GM19372 (cell line): ENCODE measurements at regions not wholly inside any gene's neighbourhood (a gene's known extent, or its start where the extent isn't known, plus 50 kb on each side); places are given as distances from the start of the nearest gene placed in this dataset.
"Not testable (repeated sequence)": the region's sequence is repeated elsewhere in the genome, so short reads cannot be mapped to it uniquely, and the experiment has no call there.

ENCODE experiments used
- ATAC-seq: cut with Tn5 transposase; IDR thresholded peaks from one replicate; pipeline ENCODE4 v1.9.1; 2021; ENCODE audit warnings: mild to moderate bottlenecking, low read depth, moderate library complexity; ENCODE audit not compliant: unreplicated experiment

DNA sequence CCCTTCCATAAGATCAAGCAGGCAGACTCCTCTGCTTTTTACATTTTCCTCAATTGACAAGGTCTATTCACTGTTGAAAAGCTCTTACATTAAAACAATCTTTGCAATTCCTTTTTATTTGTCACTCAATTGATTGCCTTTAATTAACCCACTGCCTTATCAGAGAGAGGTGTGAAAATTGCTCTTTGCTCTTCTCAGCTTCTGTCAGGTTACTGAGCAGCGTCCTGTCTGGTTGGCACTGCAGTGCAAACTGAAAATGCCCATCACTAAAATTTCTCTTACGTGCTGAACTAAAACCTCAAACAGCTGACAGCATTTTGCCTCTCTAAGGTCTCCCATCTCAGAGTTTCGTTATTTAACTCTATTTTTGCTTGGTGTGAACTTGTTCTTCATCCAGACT is 504.1 kb upstream of the ATXN7L3B start:
- no peak for ATAC-seq

DNA sequence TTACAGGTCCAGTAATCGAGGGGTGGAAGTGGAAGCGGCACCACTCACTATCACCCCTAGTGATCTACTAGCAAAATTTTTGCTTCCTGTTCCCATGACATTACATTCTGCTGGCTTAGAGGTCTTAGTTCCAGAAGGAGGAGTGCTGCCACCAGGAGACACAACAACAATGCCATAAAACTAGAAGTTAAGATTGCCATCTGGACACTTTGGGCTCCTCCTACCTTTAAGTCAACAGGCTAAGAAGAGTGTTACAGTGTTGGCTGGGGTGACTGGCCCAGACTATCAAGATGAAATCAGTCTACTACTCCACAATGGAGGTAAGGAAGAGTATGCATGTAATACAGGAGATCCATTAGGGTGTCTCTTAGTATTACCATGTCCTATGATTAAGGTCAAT is 498.5 kb upstream of the ATXN7L3B start:
- ATAC-seq: not testable (repeated sequence)

DNA sequence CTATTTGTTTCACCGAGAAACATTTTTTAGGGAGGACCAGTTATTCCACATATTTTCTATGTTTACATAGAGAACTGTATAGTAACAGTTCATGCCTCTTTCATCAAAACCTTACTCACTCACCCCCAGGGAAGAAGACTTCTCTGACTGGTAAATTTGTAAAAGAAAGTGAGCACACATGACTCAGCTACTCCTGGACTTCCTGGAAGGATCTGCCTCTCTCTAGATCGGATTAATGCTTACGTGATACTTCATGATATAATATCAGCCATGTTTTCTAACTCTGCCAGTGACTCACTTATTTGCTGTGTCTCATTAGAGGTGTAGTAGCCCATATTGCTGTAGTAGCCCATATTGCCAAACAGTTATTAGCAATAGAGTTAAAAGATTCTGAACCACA is 494.3 kb upstream of the ATXN7L3B start:
- no peak for ATAC-seq

DNA sequence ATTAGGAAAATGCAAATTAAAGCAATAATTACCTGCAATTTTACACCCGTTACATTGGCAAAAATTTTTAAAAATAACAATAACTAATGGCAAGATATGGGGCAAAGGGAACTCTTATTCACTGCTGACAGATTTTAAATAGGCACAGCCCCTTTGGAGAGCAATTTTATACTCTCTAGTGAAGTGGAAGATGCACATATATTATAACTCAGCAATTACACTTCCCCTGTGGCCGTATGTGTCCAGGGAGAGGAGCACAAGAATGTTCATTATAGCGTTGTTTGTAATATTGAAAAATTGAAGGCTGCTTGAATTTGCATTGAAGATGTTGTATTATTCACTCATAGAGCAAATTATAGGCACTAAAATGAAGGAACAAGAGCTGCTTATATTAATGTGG is 488.3 kb upstream of the ATXN7L3B start:
- no peak for ATAC-seq

DNA sequence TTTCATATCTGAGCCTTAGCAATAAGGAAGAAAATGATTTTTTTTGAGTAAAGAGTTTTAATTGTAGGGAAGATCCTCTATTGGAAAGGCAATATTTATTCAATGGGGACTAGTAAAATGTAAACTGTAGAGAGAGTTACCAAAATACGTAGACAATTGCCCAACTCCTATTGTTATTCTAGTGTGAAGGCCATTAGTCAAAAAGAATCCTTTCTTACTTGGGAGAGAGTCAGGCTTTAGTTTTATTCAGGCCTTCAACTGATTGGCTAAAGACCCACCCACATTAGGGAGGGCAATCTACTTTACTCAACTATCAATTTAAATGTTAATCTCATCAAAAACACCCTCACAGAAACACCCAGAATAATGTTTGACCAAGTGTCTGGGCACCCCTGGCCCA is 485.8 kb upstream of the ATXN7L3B start:
- no peak for ATAC-seq

DNA sequence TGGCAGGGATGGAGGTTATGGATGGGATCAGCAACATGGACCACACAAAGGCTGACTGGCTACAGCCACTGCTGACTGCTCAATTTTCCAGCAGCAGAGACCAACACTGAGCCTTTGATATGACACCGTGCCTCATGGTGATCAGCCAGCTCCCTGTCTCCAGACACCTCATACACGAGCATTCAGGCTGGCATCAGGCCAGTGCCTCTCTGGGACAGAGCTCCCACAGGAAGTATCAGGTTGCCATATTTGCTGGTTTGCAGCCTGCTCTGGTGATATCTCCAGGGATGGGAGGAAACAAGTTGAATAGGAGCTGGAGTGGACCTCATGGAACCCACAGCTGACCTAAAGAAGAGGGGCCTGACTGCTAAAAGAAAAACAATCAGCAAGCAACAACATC is 471.2 kb upstream of the ATXN7L3B start:
- ATAC-seq: no peak

DNA sequence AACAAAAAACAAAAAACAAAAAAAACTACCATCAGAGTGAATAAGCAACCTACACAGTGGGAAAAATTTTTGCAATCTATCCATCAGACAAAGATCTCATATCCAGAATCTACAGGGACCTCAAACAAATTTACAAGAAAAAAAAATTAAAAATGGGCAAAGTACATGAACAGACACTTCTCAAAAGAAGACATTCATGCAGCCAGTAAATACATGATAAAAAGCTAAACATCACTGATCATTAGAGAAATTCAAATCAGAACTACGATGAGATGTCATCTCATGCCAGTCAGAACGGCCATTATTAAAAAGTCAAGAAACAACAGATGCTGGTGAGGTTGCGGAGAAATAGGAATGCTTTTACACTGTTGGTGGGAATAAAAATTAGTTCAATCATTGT is 466.5 kb upstream of the ATXN7L3B start:
- no peak for ATAC-seq

DNA sequence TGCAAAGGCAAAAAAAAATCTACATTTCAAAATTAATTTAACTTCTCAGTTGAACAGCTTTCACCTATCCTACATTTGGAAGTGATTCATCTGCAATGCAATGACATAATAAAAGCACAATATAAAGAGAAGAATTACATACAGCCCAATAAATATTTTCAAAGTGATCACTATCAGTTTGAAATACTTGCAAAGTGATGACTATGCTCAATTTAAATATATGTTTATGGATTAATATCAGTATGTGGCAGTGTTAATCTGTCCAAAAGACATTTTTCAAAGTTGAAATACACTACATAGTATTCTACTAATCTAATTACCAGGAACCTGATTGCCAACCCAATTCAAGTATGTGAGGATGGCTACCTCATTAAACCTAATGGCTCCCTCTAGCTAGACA is 460.7 kb upstream of the ATXN7L3B start:
- no peak for ATAC-seq

DNA sequence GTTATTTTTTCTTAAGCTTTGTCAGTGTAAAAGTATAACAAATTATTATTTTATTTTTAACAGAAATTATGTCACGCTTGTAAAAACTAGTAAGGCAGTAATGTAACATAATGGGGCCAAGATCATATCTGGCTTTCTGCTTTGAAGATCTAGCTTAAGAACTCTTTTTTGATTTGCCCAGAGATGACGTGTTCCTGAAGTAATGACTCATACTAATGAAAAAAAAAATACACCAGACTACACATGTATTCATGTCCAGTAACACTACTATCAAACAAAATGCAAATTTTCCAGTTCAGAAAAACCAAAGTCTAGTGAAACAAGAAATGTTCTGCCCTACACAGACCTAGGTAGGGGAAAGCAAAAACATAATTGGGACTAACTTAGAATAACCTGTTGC is 432.2 kb upstream of the ATXN7L3B start:
- ATAC-seq: no peak

DNA sequence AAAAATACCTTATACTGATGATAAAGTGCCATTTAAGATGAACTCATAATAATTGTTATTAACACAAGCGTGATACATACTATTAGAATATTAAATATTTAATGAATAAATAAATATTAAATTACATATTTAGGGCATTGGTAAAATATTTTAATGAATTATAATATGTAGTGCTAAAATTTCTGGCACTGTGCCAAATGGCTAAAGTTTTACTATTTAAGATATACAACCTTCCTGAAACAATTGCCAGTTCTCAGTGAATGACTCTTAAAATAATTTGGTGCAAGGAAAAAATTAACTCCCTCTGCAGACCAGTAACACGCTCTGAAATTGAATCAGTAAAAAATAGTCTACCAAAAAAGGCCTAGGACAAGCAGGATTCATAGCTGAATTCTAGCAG is 428.9 kb upstream of the ATXN7L3B start:
- no peak for ATAC-seq

DNA sequence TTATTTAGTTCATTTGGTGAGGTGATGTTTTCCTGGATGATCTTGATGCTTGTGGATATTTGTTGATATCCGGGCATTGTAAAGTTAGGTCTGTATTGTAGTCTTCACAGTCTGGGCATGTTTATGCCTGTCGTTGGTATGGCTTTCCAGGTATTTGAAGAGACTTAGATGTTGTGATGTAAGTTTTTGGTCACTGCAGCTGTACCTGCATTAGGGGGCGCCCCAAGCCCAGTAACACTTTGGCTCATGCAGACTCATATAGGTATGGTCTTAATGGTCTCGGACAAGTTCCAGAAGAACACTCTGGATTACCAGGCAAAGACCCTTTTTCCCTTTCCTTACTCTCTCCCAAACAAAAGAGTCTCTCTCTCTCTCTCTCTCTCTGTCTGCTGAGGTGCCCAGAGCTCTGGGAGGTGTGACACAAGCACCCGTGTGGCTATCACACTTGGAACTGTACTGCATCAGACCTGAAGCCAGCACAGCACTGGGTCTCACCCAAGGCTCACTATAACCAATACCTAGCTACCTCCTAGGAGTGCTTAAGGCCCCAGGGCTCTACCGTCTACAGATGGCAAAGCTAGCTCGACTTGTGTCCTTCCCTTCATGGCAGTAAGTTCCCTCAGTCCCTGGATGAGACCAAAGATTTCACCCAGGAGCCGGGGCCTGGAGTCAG is 425.8 kb upstream of the ATXN7L3B start:
- no peak for ATAC-seq

DNA sequence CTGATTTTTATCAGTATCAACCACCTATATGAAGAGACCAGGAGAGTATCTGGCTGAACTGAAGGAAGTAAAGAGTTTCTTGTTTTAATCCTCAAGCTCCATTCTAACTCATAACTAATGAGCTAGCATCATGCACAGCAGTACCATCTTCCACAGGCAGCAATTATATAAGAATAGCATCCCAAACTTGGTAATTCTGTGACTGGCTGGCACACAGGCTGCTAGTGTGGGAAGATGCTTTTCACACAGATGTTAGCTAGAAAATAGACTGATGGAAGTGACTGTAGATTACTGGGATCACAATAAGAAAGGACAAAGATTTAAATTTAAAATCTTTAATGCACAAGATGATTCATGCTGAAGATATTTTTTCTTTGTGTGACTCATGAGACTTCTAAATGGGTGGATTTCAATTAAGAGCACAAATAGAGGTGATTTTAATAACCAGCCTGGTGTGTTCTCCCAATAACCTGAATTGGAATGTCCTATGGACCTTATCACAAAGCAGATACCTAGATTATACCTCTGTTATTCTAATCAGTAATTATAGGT is 417.7 kb upstream of the ATXN7L3B start:
- ATAC-seq: no peak

DNA sequence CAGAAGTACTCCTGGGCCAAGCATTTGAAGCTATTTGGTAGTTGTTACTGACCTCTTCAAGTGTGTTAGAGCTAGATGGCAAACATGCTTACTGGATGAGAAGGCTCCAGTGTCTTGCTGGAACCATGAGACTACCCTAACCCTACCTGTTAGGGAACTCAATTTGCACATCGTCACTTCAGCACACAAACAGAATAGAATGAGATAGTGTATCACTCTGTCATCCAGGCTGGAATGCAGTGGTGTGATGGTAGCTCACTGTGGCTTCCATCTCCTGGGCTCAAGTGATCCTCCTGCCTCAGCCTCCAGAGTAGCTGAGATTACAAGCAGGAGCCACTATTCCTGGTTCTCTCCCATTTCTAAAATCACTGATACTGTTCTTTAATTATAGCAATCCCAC is 417.0 kb upstream of the ATXN7L3B start:
- ATAC-seq: no peak

DNA sequence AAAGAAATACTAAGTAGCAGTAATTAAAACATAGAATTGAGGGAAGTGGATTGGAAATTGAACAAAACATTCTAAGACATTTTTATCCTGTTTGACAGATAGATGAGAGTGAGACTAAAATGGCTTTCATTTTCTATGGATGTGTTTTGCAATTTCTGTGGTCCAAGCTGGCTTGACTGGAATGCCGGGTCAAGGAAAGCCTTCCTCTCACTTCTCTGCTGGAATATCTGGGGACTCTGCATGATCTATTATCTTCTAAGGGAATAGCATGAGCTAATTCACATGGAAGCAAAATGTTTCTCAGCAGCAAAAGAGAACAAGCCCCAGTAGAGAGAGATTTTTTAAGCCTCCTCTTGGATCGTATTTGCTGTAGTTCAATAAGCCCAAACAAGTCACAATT is 407.9 kb upstream of the ATXN7L3B start:
- no peak for ATAC-seq

DNA sequence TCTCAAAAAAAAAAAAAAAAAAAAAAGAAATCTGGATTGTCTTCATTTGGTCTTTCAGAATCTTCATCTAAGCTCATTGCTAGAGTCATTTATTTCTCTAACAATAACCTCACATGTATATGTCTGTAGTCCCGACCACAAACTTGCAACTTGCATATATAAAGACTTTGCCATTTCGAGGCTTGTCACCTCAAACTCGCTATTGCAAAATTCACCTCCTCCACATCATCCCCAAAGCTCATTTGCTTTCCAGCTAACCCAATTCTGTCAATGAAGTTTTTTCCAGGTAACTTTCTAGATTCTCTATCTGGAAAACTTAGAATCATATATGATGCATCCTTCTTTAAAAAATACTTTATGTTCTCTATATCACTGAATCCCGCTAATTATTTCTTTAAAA is 393.2 kb upstream of the ATXN7L3B start:
- ATAC-seq: no peak

DNA sequence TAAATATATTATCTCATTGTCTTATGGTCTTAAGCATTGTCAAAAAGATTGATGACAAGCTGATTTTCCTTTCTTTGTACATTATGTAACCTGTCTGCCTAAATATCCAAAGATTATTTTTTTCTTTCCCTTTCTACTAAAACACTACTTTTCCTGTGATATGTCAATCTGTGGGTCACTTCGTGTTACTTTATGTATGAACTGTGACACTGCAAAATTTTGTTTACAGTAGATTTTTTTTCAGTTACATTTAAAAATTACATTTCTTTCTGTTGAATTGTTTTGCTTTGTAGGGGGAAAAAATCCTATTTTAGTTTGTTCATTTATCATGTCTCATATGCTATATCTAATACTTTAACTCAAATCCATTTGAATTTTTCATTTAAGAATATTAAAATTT is 392.3 kb upstream of the ATXN7L3B start:
- ATAC-seq: no peak

DNA sequence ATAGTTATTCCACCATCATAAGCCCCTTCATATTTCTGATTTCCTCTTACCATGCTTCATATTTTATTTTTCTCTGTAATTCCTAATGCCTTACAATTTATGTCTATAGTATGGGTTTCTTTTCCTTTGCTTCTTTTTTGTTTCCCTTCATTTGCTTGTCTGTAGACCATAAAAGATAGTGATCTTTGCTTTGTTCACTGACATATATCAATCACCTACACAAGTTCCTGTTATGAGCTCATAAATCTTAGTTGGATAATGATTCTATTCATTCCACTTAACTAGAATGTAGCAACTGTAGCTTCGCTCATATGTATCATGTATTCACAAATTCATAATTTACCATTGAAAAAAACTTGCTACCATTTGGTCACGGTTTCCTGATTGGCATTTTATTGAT is 388.8 kb upstream of the ATXN7L3B start:
- ATAC-seq: no peak

DNA sequence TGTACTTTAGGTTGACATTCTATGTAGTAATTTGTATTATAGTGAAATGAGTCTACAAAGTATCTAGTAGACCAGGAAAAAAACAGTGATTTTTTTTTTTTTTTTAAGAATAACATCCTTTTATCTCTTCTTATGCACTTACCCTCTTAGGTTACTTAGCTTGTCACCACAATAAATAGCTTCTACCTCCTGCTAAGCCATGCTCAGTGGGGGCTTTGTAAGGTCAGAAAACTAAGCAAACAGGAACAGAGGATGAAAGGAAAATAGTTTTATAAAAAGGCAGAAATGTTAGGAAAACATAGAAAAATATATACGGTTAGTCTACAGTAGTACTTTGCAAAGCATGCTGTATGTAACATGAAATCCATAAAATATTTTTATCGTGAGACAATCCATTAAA is 385.3 kb upstream of the ATXN7L3B start:
- no peak for ATAC-seq

DNA sequence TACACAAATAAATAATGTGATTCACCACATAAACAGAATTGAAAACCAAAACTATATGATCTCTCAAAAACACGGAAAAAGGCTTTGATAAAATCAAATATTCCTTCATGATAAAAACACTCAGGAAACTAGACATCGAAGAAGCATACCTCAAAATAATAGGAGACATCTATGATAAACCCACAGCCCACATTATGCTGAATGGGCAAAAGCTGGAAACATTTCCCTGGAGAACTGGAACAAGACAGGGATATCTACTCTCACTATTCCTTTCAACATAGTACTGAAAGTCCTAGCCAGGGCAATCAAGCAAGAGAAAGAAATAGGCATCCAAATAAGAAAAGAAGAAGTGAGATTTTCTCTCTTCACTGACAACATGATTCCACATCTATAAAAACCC is 371.5 kb upstream of the ATXN7L3B start:
- ATAC-seq: no peak

DNA sequence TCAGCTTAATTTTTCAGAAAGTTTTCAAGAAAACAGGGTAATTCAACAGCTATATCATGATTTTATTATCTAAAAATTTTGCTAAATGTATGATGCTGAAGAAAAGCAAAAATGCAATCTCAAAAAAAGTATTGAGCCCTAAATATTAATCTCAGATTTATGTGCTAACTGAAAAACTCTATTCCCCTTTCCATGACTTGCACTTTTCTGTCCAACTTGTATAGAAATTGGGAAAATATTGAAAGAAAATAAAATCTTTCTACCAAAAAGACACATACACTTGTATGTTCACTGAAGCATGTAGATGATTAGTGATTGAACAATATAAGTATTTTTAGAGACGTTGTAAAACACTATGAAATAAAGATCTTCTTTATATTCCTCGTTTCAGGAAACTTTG is 368.0 kb upstream of the ATXN7L3B start:
- ATAC-seq: no peak

DNA sequence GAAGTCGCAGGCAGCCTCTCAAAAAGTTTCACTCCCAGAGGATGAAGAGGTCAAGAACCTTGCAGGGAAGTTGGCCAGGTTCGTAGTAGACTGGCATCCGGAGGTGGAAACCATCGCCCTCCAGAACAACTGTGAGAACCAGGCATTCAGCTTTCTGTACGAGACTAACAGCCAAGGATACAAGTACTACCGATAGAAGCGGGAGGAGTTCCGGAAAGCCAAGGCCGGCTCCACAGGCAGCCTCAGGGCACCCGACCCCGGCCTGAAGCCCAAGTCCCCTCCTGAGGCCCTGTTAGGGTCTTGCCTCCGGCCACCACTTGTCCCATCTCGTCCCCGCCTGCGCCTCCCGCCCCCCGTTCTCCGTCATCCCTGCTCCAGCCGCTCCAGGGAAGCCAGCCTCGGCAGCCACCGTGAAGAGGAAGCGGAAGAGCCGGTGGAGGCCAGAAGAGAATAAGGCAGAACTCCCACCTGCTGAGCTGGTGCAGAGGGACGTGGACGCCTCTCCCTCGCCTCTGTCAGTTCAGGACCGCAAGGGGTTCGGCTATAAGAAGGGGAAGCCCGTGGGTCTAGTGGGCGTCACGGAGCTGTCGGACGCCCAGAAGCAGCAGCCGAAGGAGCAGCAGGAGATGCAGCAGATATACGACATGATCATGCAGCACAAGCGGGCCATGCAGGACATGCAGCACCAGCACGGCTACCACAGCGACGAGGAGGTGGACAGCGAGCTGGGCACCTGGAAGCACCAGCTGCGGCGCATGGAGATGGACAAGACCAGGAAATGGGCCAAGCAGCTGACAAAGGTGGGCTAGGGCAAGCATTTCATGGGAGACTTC is 366.8 kb upstream of the ATXN7L3B start:
- no peak for ATAC-seq

DNA sequence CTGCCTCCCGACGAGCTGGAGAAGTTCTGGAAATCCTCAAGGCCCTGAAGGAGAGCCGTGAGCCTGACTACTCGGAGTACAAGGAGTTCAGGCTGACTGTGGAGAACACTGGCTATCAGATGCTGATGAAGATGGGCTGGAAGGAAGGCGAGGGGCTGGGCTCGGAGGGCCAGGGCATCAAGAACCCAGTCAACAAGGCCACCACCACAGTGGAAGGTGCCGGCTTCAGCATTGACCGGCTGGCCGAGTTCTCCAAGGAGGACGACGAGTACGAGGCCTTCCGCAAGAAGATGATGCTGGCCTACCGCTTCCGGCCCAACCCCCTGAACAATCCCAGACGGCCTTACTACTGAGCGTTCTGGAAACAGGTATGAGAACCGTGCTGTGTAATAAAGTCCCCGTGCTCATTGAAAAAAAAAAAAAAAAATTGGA is 366.1 kb upstream of the ATXN7L3B start:
- ATAC-seq: no peak
